Ovary (tissue), 3 donors: ENCODE measurements at regions not wholly inside any gene's neighbourhood (a gene's known extent, or its start where the extent isn't known, plus 50 kb on each side); places are given as distances from the start of the nearest gene placed in this dataset.

Experiments
- CTCF ChIP-seq, 3 donors: fragments of 450-650 bp in 2 of 3; fragments of 200-600 bp in 1 of 3; IDR thresholded peaks; one replicate each; pipeline versions ENCODE4 v1.5.1 to v1.8.0; 2016 to 2022; ENCODE audit warnings: antibody characterized with exemption in 3 of 3, mild to moderate bottlenecking in 1 of 3
- EP300 ChIP-seq: sonication (generic); formaldehyde crosslinking; IDR thresholded peaks from one replicate; pipeline ENCODE4 v1.6.1; 2017; ENCODE audit warnings: antibody characterized with exemption
- POLR2A ChIP-seq: fragments of 450-650 bp; IDR thresholded peaks from one replicate; pipeline ENCODE4 v1.6.1; 2017; ENCODE audit warnings: antibody characterized with exemption, mild to moderate bottlenecking, moderate library complexity
- donor health status: DM: no; HTN: no; CAD: no.

GRCh38 chr6:78259935-78260334, 607.1 kb downstream of the MEI4 start:
- TF ChIP-seq CTCF (IDR thresholded peaks at IDR 0.05) (no peak), POLR2A (no peak), EP300 (no peak)
